Endothelial cell of umbilical vein (primary cell): ENCODE measurements at regions not wholly inside any gene's neighbourhood (a gene's known extent, or its start where the extent isn't known, plus 50 kb on each side); places are given as distances from the start of the nearest gene placed in this dataset.

ENCODE experiments used
- CTCF ChIP-seq, 2 donors: IDR thresholded peaks; 1 replicate in 1 of 2; 2 replicates in 1 of 2; pipeline ENCODE4 v1.5.1; 2011; ENCODE audit warnings: low read length in 2 of 2, mild to moderate bottlenecking in 2 of 2, moderate library complexity in 2 of 2, control low read depth in 1 of 2, inconsistent platforms in 1 of 2, low read depth in 1 of 2; ENCODE audit not compliant: insufficient read depth in 1 of 2; ENCODE audit errors: extremely low read depth in 1 of 2
- EZH2 ChIP-seq: IDR thresholded peaks from 2 replicates; pipeline ENCODE4 v1.6.1; 2012; ENCODE audit warnings: borderline replicate concordance, low read depth, mild to moderate bottlenecking, moderate library complexity, low read length, inconsistent platforms; ENCODE audit not compliant: severe bottlenecking
- FOS ChIP-seq: IDR thresholded peaks from 2 replicates; pipeline ENCODE4 v1.6.1; 2011; ENCODE audit warnings: mild to moderate bottlenecking, low read length, moderate library complexity, borderline replicate concordance; ENCODE audit not compliant: insufficient read depth
- GATA2 ChIP-seq: IDR thresholded peaks from 2 replicates; pipeline ENCODE4 v1.7.0; 2011; ENCODE audit warnings: low read depth, mild to moderate bottlenecking, moderate library complexity, mixed read lengths, low read length; ENCODE audit not compliant: insufficient read length, insufficient read depth
- POLR2A ChIP-seq: IDR thresholded peaks from 2 replicates; pipeline ENCODE4 v1.6.1; 2012; ENCODE audit warnings: low read depth, mild to moderate bottlenecking, control low read depth, low read length
- POLR2AphosphoS5 ChIP-seq: IDR thresholded peaks from 2 replicates; pipeline ENCODE4 v1.6.1; 2012; ENCODE audit warnings: low read depth, mild to moderate bottlenecking, control low read depth, low read length, moderate library complexity; ENCODE audit not compliant: insufficient read depth

- TF ChIP-seq EZH2 (no peak), POLR2AphosphoS5 (no peak), CTCF (IDR thresholded peaks at IDR 0.05; ENCODE audit: extremely low read depth in 1 of 2, insufficient read depth in 1 of 2, low read depth in 1 of 2, low read length in 2 of 2) (no peak), POLR2A (no peak), FOS (no peak), GATA2 (no peak)
These were observed 642.6 kb downstream of the SQOR start for GRCh38 chr15:46277451-46277850.
